Activated CD8-positive, alpha-beta memory T cell treated with anti-CD3 and anti-CD28 coated beads for 4 hours (primary cell): ENCODE measurements at regions not wholly inside any gene's neighbourhood (a gene's known extent, or its start where the extent isn't known, plus 50 kb on each side); places are given as distances from the start of the nearest gene placed in this dataset.

ENCODE experiments used
- DNase-seq, 2 donors: peaks; one replicate each; pipeline ENCODE4 v3.0.0-alpha.2; 2020; ENCODE audit warnings: low read depth in 2 of 2

- DNase-seq, result no peak
These were observed 176.3 kb upstream of the PARP11 start for GRCh38 chr12:4049298-4050080.

- no peak for DNase-seq
These were observed 174.2 kb upstream of the PARP11 start for GRCh38 chr12:4047421-4047820.

- DNase-seq, result no peak
These were observed 173.3 kb upstream of the PARP11 start for GRCh38 chr12:4046495-4046840.

- no peak for DNase-seq
These were observed 172.7 kb upstream of the PARP11 start for GRCh38 chr12:4045786-4046494.

GRCh38 chr12:4044736-4045730 is 171.8 kb upstream of the PARP11 start:
- DNase-seq, result no peak

GRCh38 chr12:4044101-4044500 is 170.9 kb upstream of the PARP11 start:
- DNase-seq, result no peak

- no peak for DNase-seq
These were observed 168.1 kb upstream of the PARP11 start for GRCh38 chr12:4041187-4041885.

GRCh38 chr12:4039931-4040330 is 166.7 kb upstream of the PARP11 start:
- no peak for DNase-seq

GRCh38 chr12:4037747-4038312 is 164.6 kb upstream of the PARP11 start:
- DNase-seq, result no peak

- no peak for DNase-seq
These were observed 163.6 kb upstream of the PARP11 start for GRCh38 chr12:4036671-4037271.

- DNase-seq, result no peak
These were observed 161.7 kb upstream of the PARP11 start for GRCh38 chr12:4034921-4035320.

GRCh38 chr12:4032924-4033615 is 159.9 kb upstream of the PARP11 start:
- no peak for DNase-seq

- DNase-seq, result no peak
These were observed 158.6 kb upstream of the PARP11 start for GRCh38 chr12:4031703-4032291.

- peak; percentile 35 to 46 for DNase-seq
These were observed 157.9 kb upstream of the PARP11 start for GRCh38 chr12:4030929-4031702.

GRCh38 chr12:4027412-4027811 is 154.2 kb upstream of the PARP11 start:
- DNase-seq, result peak; percentile 61 to 82

- DNase-seq, result no peak
These were observed 153.3 kb upstream of the PARP11 start for GRCh38 chr12:4026517-4026916.

- no peak for DNase-seq
These were observed 152.8 kb upstream of the PARP11 start for GRCh38 chr12:4026020-4026358.

GRCh38 chr12:4025181-4026019 is 152.2 kb upstream of the PARP11 start:
- no peak for DNase-seq
